ENCODE measurements at regions not wholly inside any gene's neighbourhood (a gene's known extent, or its start where the extent isn't known, plus 50 kb on each side); places are given as distances from the start of the nearest gene placed in this dataset.
"Not testable (repeated sequence)": the region's sequence is repeated elsewhere in the genome, so short reads cannot be mapped to it uniquely, and the experiment has no call there.

DNA sequence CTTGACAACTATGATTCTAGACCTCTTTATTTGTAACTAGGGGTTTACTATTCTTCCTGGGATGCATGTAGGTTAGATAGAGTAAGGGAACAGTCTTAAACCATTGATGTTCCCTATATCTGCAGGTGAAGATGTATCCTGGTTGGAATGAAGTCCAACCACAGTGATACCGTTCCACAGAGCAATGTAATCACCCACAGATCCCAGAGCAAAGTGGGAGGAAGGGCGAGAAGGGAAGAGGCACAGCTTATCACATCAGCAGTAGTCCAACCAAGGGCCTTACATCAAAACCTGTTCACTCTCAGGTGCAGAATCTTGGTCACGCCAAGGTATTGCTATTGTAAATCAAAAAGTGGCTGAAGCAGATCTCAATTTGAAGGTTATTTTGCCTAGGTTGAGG is 61.8 kb upstream of the LIPC start:
- Histone ChIP-seq H3K27ac (no peak overlapping the region), H3K9ac (no peak overlapping the region), H3K79me2 (ENCODE audit: insufficient read depth, low read depth) (no peaks in the 10 kb centered on the region), H4K20me1 (ENCODE audit: insufficient read depth) (no peaks in the 10 kb centered on the region), H2AFZ (ENCODE audit: low read depth) (no peak overlapping the region), H3K4me2 (no peak overlapping the region), H3K27me3 (ENCODE audit: insufficient read depth, low read depth) (no peaks in the 10 kb centered on the region), H3K36me3 (ENCODE audit: insufficient read depth) (no peaks in the 10 kb centered on the region), H3K4me1 (ENCODE audit: low read depth, poor library complexity, severe bottlenecking) (no peaks in the 10 kb centered on the region), H3K4me3 (IDR thresholded peaks at IDR 0.05; ENCODE audit: insufficient read depth, low read depth, low read length) (no peak overlapping the region)
- TF ChIP-seq, protein P1, sequence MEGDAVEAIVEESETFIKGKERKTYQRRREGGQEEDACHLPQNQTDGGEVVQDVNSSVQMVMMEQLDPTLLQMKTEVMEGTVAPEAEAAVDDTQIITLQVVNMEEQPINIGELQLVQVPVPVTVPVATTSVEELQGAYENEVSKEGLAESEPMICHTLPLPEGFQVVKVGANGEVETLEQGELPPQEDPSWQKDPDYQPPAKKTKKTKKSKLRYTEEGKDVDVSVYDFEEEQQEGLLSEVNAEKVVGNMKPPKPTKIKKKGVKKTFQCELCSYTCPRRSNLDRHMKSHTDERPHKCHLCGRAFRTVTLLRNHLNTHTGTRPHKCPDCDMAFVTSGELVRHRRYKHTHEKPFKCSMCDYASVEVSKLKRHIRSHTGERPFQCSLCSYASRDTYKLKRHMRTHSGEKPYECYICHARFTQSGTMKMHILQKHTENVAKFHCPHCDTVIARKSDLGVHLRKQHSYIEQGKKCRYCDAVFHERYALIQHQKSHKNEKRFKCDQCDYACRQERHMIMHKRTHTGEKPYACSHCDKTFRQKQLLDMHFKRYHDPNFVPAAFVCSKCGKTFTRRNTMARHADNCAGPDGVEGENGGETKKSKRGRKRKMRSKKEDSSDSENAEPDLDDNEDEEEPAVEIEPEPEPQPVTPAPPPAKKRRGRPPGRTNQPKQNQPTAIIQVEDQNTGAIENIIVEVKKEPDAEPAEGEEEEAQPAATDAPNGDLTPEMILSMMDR (conservative IDR thresholded peaks at IDR 0.05; ENCODE audit: low read depth, low read length) = no peak

DNA sequence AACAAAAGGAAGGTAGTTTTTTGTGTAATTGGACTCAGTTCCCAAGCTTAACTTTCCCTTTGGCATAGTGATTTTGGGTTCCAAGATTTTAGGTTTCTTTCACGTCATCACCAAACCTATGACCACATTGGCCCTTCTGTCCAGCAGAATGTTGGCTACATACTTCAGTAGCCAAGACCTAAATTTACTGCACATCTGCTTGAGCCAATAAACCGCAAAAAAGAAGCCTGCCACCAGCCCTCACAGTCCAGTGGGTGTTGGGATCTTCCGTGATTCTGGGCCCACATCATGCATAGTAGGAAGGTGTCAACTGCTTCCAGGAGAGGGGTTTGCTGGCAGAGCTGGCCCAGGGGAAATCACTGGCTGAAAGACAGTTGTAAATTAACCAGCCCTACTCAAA is 57.6 kb upstream of the LIPC start:
- Histone ChIP-seq H3K9ac (no peak overlapping the region), H2AFZ (ENCODE audit: low read depth) (no peak overlapping the region), H3K4me1 (ENCODE audit: low read depth, poor library complexity, severe bottlenecking) (no peaks in the 10 kb centered on the region), H3K27ac (no peak overlapping the region), H3K4me2 (no peak overlapping the region), H4K20me1 (ENCODE audit: insufficient read depth) (no peaks in the 10 kb centered on the region), H3K79me2 (ENCODE audit: insufficient read depth, low read depth) (no peaks in the 10 kb centered on the region), H3K36me3 (ENCODE audit: insufficient read depth) (no peaks in the 10 kb centered on the region), H3K27me3 (ENCODE audit: insufficient read depth, low read depth) (no peaks in the 10 kb centered on the region), H3K4me3 (IDR thresholded peaks at IDR 0.05; ENCODE audit: insufficient read depth, low read depth, low read length) (no peak overlapping the region)
- TF ChIP-seq, protein P1 (conservative IDR thresholded peaks at IDR 0.05; ENCODE audit: low read depth, low read length) = no peak

- no peak overlapping the region for H2AFZ ChIP-seq (ENCODE audit: low read depth)
- H4K20me1 ChIP-seq (ENCODE audit: insufficient read depth) = no peaks in the 10 kb centered on the region
- no peaks in the 10 kb centered on the region for H3K36me3 ChIP-seq (ENCODE audit: insufficient read depth)
- no peak overlapping the region for H3K27ac ChIP-seq
- TF ChIP-seq, protein P1 (conservative IDR thresholded peaks at IDR 0.05; ENCODE audit: low read depth, low read length) = no peak
- H3K4me2 ChIP-seq = no peak overlapping the region
- H3K4me3 ChIP-seq (IDR thresholded peaks at IDR 0.05; ENCODE audit: insufficient read depth, low read depth, low read length) = no peak overlapping the region
- H3K9ac ChIP-seq = no peak overlapping the region
- no peaks in the 10 kb centered on the region for H3K27me3 ChIP-seq (ENCODE audit: insufficient read depth, low read depth)
- no peaks in the 10 kb centered on the region for H3K79me2 ChIP-seq (ENCODE audit: insufficient read depth, low read depth)
- no peaks in the 10 kb centered on the region for H3K4me1 ChIP-seq (ENCODE audit: low read depth, poor library complexity, severe bottlenecking)
Measured at GRCh38 chr15:58377193-58377592, 54.6 kb upstream of the LIPC start.

DNA sequence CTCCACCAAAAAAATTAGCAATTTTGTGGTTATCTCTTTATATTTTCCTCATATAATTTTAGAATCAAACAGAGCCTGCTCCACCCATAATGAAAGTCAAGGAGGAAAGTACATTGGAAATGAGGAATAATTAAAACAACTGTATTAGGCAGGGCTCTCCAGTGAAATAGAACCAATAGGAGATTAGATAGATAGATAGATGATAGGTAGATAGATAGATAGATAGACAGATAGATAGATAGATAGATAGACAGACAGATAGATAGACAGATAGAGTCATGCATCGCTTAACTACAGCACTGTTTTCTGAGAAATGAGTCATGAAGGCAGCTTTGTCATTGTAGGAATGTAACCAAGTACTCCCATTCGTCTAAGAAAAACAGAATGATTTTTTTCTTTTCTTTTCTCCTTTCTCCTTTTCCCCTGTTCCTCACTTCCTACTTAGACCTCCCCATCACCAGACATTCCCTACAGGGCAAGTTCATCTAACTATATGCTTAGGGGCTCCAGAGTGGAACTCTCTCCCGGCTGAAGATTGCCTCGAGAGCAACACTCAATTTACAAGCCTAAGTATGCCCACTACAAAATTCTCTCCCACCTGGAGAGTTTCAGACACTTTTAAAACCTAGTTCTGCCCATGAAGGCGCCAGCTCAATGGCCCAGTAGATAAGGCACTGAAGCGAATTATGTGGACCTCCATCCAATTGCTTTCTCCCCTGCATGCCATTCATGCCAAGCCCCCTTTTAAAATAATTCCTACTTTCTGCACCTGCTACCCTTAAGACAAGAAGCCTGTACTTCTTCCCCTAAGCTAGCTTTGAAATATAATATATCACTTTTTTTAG is 53.3 kb upstream of the LIPC start:
- Histone ChIP-seq H3K36me3 (ENCODE audit: insufficient read depth) (no peaks in the 10 kb centered on the region), H3K9ac (no peak overlapping the region), H3K79me2 (ENCODE audit: insufficient read depth, low read depth) (no peaks in the 10 kb centered on the region), H3K4me2 (no peak overlapping the region), H4K20me1 (ENCODE audit: insufficient read depth) (no peaks in the 10 kb centered on the region), H2AFZ (ENCODE audit: low read depth) (no peak overlapping the region), H3K4me3 (IDR thresholded peaks at IDR 0.05; ENCODE audit: insufficient read depth, low read depth, low read length) (no peak overlapping the region), H3K27me3 (ENCODE audit: insufficient read depth, low read depth) (no peaks in the 10 kb centered on the region), H3K4me1 (ENCODE audit: low read depth, poor library complexity, severe bottlenecking) (no peaks in the 10 kb centered on the region), H3K27ac (no peak overlapping the region)
- TF ChIP-seq, protein P1 (conservative IDR thresholded peaks at IDR 0.05; ENCODE audit: low read depth, low read length) = no peak

- H3K4me2 ChIP-seq; H3K36me3 ChIP-seq (ENCODE audit: insufficient read depth); H3K4me1 ChIP-seq (ENCODE audit: low read depth, poor library complexity, severe bottlenecking); H3K27me3 ChIP-seq (ENCODE audit: insufficient read depth, low read depth); H4K20me1 ChIP-seq (ENCODE audit: insufficient read depth); H3K27ac ChIP-seq; H2AFZ ChIP-seq (ENCODE audit: low read depth); H3K4me3 ChIP-seq (IDR thresholded peaks at IDR 0.05; ENCODE audit: insufficient read depth, low read depth, low read length); H3K9ac ChIP-seq; H3K79me2 ChIP-seq (ENCODE audit: insufficient read depth, low read depth): not testable (repeated sequence)
Measured at GRCh38 chr15:58379454-58379853, 52.3 kb upstream of the LIPC start.
